ENCODE measurements at regions not wholly inside any gene's neighbourhood (a gene's known extent, or its start where the extent isn't known, plus 50 kb on each side); places are given as distances from the start of the nearest gene placed in this dataset.
A peak's percentile ranks its signal among the peaks of the same experiment; 100 is the strongest.

GRCh38 chr1:116819081-116819480 lies 64.9 kb downstream of the CD2 start:
- DNase-seq = no peak

GRCh38 chr1:116820369-116820768 lies 66.1 kb downstream of the CD2 start:
- DNase-seq = no peak

- DNase-seq = no peak
Measured at GRCh38 chr1:116821763-116822162, 67.5 kb downstream of the CD2 start.

DNA sequence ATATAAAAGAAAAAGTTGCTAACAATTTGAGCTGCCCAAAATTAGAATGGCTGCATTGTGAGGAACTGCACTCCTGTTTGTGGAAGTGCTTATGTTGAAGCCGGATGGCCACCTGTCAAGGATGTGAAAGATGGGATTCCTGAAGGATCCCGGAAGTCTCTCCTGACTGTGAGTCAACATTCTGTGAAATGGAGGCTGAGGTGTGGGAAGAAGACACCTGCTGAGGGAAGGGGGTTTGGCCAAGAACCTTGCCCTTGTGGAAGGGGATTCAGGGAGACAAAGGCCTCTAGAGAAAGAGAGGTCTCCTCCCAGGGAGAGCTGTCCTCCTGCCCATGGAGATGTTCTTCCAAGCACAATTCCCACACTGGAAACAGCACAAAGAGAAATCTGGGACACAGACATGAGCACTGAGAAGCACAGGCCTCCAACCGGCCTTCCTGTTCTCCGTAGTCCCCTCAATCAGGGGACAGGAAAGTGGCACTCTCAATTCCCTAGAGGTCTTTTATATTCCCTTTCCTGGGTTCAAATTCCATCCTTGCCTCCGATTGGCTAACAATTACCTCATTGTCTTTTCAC lies 70.5 kb downstream of the CD2 start:
- DNase-seq = no peak

- peak; percentile 21 for DNase-seq
Measured at GRCh38 chr1:116825207-116825719, 71.0 kb downstream of the CD2 start.

GRCh38 chr1:116825720-116826438 lies 71.6 kb downstream of the CD2 start:
- peak; percentile 57 for DNase-seq

DNA sequence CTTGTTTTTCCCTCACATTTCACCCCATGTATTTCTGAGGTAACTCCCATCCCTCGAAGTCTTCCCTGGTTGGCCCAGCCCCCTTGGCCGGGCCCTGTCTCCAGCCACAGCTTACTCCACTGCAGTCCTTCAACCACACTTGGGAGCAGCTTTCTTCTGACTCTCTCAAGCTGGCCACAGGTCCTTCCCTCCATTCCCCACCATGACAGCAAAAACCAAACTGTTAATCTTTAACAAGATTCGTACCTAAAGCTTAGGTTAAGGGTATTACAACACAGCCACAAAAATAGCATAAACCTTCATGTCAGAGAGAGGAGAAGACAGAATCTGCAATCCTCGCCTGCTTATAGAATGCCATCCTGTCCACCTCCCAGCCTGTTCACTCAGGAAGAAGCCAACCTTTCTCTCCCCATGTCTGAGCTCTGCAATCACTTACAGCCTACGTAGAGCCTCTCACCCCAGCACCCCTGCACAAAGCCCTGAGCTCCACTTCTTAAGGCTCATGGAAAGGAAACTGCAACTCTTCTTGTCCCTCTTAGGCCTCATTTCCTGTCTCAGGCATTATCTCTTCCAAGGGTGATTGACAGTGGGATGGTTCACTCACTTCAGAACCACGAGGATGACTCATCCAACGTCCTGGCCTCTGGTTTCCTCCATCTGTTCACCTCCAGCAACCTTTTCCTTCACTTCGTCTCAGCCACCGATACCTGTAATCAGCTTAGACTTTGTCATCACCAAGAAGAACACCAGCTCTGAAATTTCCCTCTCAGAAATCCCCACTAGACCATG lies 72.8 kb downstream of the CD2 start:
- DNase-seq = no peak

- no peak for DNase-seq
Measured at GRCh38 chr1:116827607-116828105, 73.4 kb downstream of the CD2 start.

GRCh38 chr1:116832308-116832931 lies 77.3 kb upstream of the PTGFRN start:
- DNase-seq = no peak

DNA sequence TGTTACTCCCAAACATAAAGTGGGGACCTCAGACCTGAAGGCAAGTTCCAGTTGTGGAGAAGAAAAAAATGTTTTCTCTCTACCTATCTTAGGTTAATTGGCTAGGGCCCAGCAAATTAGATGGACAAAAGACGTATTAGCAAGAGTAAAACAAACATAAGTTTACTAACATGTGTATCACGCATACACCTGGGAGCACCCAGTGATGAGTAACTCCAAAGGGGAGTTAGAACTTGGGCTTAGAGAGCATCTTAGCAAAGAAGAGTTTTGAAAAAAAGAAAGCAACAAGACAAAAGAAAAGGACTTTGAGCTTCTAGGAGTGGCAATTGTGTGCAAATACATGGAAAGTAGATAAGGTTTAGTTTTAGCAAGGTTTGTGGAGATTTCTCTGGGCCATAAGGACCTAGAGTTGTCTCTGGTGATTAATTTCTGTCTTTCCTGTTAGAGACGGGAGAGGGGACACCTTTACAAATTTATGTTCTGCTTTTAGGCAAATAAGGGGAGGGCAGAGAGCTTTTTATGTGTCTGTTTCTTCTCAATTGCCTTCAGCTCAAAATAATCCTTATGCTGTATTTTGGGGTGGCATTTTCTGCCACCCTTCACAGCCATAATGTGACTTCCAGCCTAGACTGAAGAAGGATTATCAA lies 76.7 kb upstream of the PTGFRN start:
- DNase-seq = no peak

DNA sequence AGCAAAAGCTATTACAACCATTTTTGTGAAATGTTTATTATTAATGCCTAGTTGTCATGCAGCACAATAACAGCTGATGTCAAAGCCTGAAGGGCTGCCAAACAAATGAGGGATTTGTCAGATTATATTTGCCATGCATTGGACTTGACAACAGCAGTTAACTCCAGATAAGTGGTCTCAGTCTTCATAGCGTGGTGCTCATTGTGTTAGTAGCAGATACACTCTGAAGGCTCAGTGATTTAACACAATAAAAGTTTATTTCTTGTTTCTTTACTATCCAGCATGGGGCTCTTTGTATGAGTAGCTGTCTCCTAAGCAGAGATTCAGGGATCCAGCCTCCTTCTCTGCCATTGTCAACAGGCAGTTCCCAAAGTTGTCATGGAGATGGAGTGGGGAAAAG lies 76.0 kb upstream of the PTGFRN start:
- no peak for DNase-seq

GRCh38 chr1:116834595-116834994 lies 75.1 kb upstream of the PTGFRN start:
- DNase-seq = no peak

DNA sequence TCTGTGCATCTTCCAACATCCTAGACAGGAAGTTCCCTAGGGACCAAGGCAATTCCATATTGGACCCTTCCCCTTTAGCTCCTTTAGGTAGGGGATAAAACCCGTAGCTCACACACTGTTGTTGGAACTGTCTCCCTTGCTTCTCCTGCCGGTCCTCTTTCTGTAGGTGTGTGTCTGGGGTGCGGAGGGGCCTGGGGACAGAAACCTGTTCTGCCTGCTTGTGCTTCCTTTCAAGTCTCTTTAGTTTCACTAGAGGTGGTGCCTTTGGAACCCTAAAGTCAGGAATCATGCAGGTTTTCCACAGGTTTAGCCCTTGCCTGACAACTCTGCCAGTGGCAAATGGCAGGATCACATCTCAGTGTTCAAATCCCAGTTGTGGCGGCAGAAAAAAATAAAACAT lies 74.6 kb upstream of the PTGFRN start:
- no peak for DNase-seq

DNA sequence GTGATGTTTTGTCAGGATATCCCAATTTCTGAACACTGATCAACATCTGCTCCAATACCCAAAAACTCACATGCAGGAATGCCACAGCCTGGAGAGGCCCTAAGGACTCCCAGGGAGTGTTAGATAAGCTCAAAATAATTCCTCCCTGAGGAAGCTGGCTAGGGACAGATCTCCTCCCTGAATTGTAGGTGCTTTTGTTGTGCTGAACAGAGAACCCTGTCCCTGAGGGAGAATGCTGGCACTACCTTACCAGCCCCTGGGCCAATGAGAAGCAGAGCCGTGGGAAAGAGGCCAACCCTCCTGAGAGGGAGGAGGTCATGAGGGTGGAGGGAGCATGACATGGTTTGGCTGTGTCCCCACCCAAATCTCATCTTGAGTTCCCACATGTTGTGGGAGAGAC lies 73.6 kb upstream of the PTGFRN start:
- no peak for DNase-seq

GRCh38 chr1:116841569-116842344 lies 68.0 kb upstream of the PTGFRN start:
- DNase-seq = no peak

- DNase-seq = no peak
Measured at GRCh38 chr1:116842654-116843053, 67.1 kb upstream of the PTGFRN start.

- DNase-seq = no peak
Measured at GRCh38 chr1:116844775-116845174, 64.9 kb upstream of the PTGFRN start.

DNA sequence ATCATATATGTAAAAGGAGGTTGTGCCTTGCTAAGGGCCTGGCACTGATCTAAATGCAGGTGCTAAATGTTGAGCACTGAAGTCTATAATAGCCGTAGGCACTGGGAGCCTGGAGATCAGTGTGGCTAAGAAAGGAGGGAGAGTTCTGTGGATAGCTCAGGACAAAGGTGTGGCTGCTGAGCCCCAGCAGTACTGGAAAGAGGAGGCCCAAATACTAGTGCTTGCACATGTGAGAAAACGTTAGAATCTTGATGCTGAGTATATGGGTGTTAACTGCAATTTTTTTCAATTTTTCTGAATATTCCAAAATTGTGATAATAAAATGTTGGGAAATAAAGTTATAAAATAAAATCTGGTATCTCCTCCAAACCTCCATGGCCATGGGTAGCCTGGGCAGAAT lies 62.5 kb upstream of the PTGFRN start:
- DNase-seq = no peak

DNA sequence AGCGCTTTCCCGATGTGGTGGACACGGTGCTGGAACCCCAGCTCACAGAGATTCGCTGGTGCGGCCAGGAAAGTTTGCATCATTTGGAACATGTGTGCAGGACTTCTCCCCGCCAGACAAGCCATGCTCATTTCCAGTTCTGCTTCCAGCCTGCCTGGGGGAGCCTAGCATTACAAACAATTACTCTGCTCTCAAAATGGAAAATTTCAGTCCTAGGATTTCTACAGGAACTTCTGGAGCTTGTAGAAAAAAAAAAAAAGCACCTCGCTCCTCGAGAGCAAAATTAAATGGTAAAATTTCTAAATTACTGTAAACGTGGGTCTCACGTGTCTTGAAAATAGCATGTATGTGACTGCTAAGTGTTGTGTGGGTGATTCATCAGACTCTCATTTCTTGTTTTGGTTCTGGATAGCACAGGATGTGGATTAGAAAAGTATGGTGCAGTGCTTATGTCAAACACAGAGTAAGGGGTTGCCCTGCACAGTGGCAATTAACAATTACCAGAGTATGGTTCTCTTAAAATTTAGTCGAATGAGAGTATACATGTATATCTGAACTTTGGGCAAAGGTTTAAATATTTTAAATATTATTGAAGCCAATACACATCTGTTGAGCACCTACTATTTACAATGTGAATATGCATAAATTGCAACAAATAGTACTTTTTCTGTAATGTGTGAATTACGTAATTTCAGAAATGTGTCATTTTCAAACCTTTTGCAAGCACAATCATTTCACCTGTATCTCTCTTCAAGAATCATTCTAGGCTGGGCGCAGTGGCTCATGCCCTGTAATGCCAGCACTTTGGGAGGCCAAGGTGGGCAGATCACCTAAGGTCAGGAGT lies 61.8 kb upstream of the PTGFRN start:
- no peak for DNase-seq

DNA sequence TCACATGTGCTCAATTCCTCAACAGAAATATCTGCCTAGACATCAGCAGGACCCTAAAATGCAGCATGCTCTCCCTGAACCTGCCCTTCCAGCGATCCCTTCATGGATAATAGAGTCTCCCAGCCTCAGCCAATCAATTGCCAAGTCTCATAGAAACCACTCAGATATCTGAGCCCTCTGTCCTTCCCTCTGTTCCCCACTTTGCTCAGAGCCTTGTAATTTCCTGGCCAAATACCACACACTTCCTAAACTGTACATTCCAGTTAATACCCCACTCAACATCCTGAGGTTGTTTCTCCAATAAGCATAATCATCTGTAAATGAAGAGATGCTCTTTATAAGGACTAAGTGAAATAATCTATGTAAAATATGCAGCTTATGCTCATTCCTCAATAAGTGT lies 59.3 kb upstream of the PTGFRN start:
- DNase-seq = no peak
